ENCODE measurements at regions not wholly inside any gene's neighbourhood (a gene's known extent, or its start where the extent isn't known, plus 50 kb on each side); places are given as distances from the start of the nearest gene placed in this dataset.

DNA sequence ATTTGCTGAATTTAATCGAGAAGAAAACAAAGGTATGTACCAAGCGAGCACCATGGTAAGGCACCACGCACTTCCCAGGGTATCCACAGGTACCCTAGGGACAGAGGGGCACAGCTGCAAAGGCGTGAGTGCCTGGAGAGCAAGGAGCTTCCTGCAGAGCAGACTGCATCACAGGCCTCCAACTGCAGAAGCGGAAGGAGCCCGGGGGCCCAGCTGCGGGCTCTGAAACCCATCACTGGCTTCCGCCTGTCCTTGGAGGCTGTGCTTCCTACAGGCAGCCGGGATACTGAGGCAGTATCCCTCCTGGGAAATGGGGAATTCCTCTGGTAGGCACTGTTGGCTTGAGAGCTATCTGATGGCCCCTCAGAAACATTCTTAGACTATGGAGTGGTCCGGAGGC lies 217.4 kb upstream of the GMDS start:
- ATAC-seq = no peak

DNA sequence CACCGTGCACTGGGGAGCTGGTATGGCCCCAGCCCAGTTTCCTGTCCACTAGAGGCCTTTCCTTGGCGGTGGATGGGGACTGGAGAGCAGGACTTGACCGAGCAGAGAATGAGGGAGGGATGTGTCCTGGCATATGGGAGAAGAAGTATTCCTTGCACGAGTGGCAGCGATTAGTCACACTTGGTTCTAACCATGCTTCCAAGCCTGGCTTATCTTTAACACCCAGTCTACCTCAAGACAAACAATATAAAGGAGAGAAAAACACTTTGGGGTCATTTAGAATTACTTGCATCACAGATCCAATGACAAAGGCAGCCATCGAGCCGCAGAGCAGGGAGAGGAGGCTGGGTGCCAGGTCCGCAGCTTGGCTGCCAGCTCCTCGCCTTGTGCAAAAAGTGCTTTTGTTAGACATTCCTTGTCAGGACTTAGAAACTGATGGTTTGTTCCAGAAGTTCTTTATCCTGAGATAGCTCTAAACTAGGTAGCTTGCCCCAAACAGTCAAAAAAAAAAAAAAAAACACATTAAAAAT lies 214.9 kb upstream of the GMDS start:
- peak; percentile 25 for ATAC-seq

GRCh38 chr6:2454180-2454579 lies 208.8 kb upstream of the GMDS start:
- ATAC-seq = no peak

- ATAC-seq = no peak
Observed at GRCh38 chr6:2450546-2450945, 205.1 kb upstream of the GMDS start.

DNA sequence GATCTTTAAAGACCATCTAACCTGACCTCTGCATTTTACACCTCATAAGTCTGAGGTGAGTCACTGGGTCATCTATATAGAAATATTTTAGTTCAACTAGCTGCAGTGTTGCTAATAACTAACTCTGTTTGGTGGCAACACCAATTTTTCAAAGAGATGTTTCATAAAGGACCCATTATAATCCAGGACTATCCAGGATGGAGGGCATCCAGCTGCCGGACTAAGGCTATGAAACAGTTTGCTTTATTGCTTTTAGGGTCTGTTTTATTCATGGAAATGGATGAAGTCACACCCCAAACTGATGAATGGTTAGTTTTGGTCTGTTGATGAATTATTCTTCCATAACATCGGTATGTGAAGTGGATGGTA lies 204.2 kb upstream of the GMDS start:
- ATAC-seq = no peak

GRCh38 chr6:2448826-2449571 lies 203.6 kb upstream of the GMDS start:
- peak; percentile 70 for ATAC-seq

- ATAC-seq = no peak
Observed at GRCh38 chr6:2447931-2448330, 202.5 kb upstream of the GMDS start.

- ATAC-seq = no peak
Observed at GRCh38 chr6:2447318-2447920, 202.0 kb upstream of the GMDS start.

DNA sequence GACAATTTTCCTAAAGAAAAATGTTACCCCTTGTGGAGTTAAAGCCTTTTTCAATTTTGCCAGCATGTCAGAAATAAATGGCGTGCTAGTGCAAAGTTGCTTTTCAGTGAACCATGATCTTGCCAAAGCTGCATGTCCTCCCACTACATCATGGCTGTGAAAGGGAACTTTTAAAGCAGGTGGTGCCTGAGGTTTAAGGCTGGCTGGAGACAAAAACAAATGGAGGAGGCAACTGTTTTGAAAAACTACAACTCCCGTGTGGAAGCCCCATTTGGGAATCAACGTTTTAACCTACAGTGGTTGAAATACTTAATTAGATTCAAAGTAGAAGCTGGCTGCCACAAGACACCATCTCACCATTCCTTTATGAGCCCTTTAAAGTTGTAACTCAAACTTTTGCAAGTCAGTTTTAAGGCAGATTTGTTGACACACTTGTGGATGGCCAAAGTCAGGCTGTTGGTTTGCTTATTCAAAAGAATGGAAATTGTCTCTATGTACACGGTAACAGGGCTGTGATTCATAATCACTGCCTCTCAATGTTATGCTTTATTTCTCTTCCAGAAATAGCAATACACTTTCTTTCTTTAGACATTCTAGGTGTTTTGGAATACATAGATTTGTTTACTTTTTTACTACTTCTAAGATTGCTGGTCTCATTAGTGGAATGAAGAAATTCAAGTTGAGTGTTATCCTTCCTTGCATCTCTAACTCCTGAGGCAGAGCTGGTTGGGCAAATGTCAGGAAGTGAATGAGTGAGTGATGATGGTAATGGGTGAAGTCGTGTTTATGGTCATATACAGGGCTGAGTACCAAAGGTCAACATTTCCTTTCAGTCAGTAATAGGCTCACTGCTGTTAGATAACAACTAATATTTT lies 196.4 kb upstream of the GMDS start:
- ATAC-seq = peak; percentile 76

DNA sequence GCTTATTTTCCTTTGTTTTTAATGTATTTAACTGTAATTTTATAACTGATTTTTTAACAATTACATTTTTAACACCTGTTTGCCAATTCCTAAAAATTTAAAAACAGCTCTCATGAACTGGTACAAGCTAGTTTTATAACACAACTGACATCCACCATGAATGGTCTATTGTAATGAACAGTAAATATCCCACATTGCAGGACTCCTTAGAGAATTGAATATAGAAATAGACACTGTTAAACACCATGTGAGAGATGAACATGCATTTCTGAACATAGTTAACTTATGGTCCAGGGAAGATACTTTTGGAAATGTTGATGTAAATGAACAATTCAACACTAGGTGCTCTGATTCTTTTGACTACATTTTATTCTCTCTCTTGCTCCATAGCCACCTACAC lies 195.1 kb upstream of the GMDS start:
- no peak for ATAC-seq

DNA sequence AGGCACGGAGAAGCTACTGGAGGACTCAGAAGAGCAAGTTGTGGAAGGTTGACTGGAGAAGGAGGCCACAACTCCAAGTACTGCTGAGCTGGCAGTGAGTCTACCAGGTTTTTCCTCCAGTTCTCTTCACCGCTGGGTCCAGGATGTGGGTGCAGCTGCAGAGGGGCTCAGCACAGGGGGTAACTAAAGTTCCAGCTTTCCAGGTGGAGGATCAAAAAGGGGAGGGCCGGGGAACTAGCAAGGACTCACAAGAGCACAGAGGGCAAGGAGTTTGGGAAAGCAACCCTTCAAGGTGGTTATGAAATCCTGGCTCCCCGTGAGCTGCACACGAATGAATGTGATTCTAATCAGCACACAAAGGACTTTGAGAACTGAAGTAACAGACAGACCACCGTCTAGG lies 194.2 kb upstream of the GMDS start:
- ATAC-seq = no peak

DNA sequence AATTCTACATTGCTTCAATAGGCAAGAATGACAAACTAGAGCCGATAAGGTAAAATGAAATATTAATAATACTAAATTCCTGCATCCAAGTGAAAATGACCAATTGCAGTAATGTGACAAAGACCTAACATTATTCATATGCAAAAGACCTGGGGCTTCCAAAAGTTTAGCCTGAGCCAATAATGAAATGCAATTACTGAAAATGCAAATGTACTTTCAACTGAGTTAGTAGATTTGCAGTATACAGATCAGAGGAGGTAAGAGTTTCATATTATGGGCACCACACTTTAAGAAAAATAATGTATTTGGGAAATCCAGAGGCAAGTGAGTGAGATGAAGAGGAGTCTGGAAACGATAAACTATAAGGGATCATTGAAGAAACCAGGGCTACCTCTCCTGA lies 193.7 kb upstream of the GMDS start:
- ATAC-seq = no peak

DNA sequence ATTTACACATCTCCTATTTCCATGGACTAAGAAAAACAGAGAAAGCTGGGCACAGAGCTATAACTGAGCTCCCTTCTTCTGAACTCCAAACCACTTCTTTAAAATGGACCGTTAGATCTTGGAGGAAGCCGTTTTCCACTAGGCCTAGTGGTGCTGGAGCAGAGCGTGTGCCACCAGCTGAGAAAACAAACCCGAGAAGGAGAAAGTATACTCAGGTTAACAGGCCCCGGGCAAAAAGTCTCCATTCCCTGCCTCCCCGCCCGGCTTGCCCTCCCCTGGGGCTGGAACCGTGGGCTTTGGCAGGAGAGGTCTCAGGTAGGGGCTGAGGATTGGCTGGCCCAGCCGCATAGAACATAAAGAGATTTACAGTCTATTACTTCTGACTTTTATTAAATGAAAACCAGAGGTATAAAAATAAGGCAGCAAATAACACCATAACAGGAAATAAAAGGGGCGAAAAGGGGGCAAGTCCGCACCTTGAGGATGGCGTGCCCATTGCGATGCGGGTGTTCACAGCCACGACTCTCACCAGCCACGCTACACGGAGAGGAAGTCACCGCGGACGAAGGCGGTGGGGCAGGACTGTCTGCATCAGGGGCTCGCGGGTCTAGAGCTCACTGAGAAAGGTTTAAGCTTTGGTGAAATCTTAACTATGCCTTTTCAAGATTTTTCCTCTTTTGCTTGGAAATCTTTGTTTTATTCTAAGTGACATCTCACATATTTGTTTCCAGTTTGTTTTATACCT lies 191.2 kb upstream of the GMDS start:
- ATAC-seq = no peak

GRCh38 chr6:2435323-2435722 lies 189.9 kb upstream of the GMDS start:
- ATAC-seq = no peak

DNA sequence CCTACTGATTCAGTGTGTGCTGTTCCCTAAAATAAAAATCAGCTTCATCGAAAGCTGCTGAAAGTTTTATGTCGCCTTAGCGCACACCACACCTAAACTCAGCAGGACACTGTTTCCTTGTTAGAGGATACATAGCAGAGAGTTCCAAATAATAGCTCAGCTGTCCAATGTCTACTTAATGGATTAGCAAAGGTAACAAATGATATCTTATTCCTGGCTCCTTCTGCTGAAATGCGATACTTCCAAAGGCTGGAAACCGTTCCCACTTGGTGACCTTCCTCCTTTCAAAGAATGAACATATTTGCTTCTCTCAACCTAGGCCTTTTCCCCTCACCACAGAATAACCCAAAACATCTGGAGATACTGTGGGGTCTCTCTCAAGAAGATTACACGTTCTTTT lies 189.5 kb upstream of the GMDS start:
- ATAC-seq = peak; percentile 12

GRCh38 chr6:2434116-2434515 lies 188.7 kb upstream of the GMDS start:
- peak; percentile 97 for ATAC-seq

DNA sequence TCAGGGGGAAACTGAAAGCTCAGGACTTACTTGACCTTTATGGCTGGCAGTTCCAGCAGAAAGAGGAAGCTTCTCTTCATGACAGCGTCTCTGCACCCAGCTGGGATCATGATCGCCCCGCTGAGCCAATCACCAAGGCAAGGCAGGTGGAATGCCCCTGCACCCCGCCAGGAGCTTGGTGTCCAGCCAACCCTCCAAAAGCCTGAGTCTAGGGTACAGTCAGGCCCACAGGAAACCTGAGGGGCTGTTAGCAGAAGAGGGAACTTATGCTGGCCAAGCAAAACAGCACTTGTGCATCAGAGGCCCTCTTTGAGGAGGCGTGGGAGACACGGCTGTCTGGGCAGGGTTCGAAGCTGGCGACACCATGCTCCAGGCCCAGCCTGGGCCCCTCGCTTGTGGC lies 188.3 kb upstream of the GMDS start:
- no peak for ATAC-seq

GRCh38 chr6:2433266-2433665 lies 187.9 kb upstream of the GMDS start:
- ATAC-seq = no peak

DNA sequence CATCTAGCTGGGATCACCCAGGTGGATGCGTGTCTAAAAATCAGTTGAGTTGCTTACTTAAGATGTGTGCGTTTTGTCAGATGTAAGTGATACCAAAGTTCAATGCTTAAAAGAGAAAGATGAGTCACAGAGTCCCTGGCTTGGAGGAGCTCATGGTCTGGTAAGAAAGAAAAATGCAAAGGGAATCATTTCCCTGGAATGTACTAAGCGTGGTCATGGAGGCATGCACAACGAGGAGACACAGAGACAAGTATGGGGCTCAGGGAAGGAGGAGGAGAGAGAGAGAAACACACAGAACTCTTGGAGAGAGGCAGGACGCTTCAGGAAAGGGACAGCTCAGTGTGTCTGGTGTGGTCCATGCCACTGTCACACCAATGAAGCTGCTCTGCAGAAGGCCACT lies 186.9 kb upstream of the GMDS start:
- peak; percentile 41 for ATAC-seq

DNA sequence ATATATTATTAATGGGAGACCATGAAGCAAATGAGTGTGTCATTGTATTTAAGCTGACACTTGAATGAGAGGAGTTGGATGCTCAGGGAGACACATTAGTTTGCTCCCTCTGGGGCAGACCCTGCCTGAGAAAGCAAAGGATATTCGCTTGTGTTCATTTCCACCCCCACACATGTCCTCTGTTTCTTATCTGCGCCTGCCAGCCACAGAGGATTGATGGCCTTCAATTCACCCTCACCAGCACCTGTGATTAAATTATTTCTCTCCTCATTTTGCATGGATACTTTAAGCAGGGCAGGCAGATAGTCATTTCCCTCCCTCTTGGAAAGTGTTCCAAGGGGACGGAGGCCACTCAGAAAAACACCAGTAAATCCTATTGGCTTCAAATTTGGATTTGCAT lies 185.2 kb upstream of the GMDS start:
- ATAC-seq = no peak

DNA sequence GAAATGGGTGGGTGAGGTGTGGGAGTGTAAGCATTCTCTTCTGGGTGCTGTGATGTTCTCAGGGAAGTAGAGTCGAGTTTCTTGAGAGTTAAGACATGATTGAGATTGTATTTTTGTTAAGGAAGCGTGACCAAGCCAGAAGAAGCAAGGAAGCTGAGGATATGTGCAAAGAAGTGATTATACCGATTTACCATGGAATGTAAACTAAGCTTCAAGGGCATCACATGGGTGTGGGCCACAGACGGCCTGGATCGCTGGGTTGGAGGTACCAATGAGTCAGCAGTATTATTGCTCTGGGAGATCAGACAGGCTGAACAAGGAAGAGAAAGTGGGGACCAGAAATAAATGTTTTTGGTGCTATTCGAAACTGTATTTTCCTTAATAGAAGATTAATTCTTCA lies 184.1 kb upstream of the GMDS start:
- ATAC-seq = peak; percentile 68

DNA sequence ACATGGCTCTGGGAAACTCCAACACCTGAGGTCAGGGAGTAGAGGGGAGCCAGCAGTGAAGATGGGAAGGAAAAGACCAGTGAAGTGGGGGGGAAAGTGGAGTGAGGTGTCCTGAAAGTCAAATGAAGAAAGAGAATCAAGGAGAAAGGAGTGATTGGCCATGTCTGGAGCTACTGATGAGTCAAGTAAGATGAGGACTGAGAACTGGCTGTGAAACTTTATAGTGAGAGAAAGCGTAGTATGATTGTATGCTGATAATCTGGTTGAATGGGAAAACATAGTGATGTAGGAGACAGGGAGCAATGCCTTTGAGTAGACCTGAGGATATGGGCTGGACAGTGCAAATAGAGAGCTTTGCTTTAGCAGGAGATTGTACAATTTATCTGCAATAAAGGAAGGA lies 183.6 kb upstream of the GMDS start:
- peak; percentile 31 for ATAC-seq
